Esophagus muscularis mucosa (tissue), 4 donors: ENCODE measurements at regions not wholly inside any gene's neighbourhood (a gene's known extent, or its start where the extent isn't known, plus 50 kb on each side); places are given as distances from the start of the nearest gene placed in this dataset.

ENCODE experiments used
- CTCF ChIP-seq, 3 experiments: fragments of 200-600 bp in 2 of 3; fragments of 450-650 bp in 1 of 3; sonication (generic) in 2 of 3; IDR thresholded peaks; one replicate each; pipeline ENCODE4 v1.5.1; 2017 to 2019; ENCODE audit warnings: antibody characterized with exemption in 3 of 3, mild to moderate bottlenecking in 2 of 3, moderate library complexity in 1 of 3
- EP300 ChIP-seq: sonication (generic); formaldehyde crosslinking; IDR thresholded peaks from one replicate; pipeline ENCODE4 v1.6.1; 2017; ENCODE audit warnings: antibody characterized with exemption
- POLR2A ChIP-seq: fragments of 450-650 bp; IDR thresholded peaks from one replicate; pipeline ENCODE4 v1.6.1; 2017; ENCODE audit warnings: antibody characterized with exemption, moderate library complexity, mild to moderate bottlenecking, low read depth
- POLR2AphosphoS5 ChIP-seq, 2 donors: sonication (generic); formaldehyde crosslinking; IDR thresholded peaks; one replicate each; pipeline ENCODE4 v1.6.1; 2017; ENCODE audit warnings: antibody characterized with exemption in 2 of 2

DNA sequence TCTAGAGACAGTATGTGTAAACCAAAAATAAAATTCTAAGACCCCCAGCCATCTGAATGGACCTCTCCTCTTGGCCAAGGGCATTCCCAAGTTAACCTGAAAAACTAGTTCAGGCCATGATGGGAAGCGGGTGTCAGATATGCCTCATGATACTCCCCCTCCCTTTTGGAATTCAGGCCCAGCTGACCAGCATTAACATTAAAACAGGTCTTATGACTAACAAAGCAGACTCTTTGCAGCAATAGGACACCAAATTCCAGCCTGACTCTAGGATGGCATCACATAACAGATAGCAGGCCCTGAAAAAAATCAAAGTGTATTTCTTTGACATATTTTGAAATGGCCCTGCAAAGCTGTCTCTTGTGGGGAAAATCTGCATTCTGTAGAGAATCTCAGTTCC lies 73.3 kb upstream of the L3MBTL4 start:
- TF ChIP-seq CTCF (IDR thresholded peaks at IDR 0.05), result no peak
- no peak for TF ChIP-seq POLR2A
- no peak for TF ChIP-seq POLR2AphosphoS5 (IDR thresholded peaks at IDR 0.05)
- TF ChIP-seq EP300, result no peak
